WTC11 (cell line): ENCODE measurements at regions not wholly inside any gene's neighbourhood (a gene's known extent, or its start where the extent isn't known, plus 50 kb on each side); places are given as distances from the start of the nearest gene placed in this dataset.

ENCODE experiments used
- ATAC-seq: fragments of 200-7000 bp; cut with Tn5 transposase; 2 replicates; pipeline ENCODE4 v1.10.0; 2021; ENCODE audit warnings: mild to moderate bottlenecking, moderate library complexity
- CTCF ChIA-PET: fragments of 300-600 bp; sonication (Branson Sonifier 250); formaldehyde crosslinking; loops from one replicate; lab custom pipeline; 2021; ENCODE audit warnings: antibody characterized with exemption; lab: Charles Lee
- POLR2A ChIA-PET: fragments of 350-600 bp; sonication (Branson Sonifier 250); formaldehyde crosslinking; loops from one replicate; lab custom pipeline; 2021; ENCODE audit warnings: antibody characterized with exemption; lab: Charles Lee
- DNase-seq: peaks from one replicate; pipeline ENCODE4 v3.0.0; 2021; ENCODE audit warnings: low spot score
- H3K27ac Mint-ChIP-seq: 2 replicates; pipeline ENCODE4 v1.8.0; 2021; ENCODE audit warnings: mixed read lengths
- H3K27me3 Mint-ChIP-seq: 2 replicates; pipeline ENCODE4 v1.8.0; 2021; ENCODE audit warnings: low read depth, mild to moderate bottlenecking, moderate library complexity, mixed read lengths
- H3K36me3 Mint-ChIP-seq: 2 replicates; pipeline ENCODE4 v1.8.0; 2021; ENCODE audit warnings: mixed read lengths
- H3K4me1 Mint-ChIP-seq: 2 replicates; pipeline ENCODE4 v1.8.0; 2022; ENCODE audit warnings: mixed read lengths
- H3K4me3 Mint-ChIP-seq: 2 replicates; pipeline ENCODE4 v1.8.0; 2021; ENCODE audit warnings: mild to moderate bottlenecking, moderate library complexity, mixed read lengths
- H3K9me3 Mint-ChIP-seq: 2 replicates; pipeline ENCODE4 v1.8.0; 2021; ENCODE audit warnings: mixed read lengths
- AFF4 ChIP-seq: sonication (generic); formaldehyde crosslinking; IDR thresholded peaks from 2 replicates; pipeline ENCODE4 v1.8.1; 2023; ENCODE audit warnings: mild to moderate bottlenecking, missing genetic modification reagents, borderline replicate concordance
- CREB1 ChIP-seq: sonication (generic); formaldehyde crosslinking; IDR thresholded peaks from 2 replicates; pipeline ENCODE4 v1.8.0; 2023; ENCODE audit warnings: mild to moderate bottlenecking, missing genetic modification reagents
- ETV6 ChIP-seq: sonication (generic); formaldehyde crosslinking; IDR thresholded peaks from 2 replicates; pipeline ENCODE4 v1.8.1; 2022; ENCODE audit warnings: mild to moderate bottlenecking, missing genetic modification reagents
- FOXJ3 ChIP-seq: sonication (generic); formaldehyde crosslinking; IDR thresholded peaks from 2 replicates; pipeline ENCODE4 v1.9.0; 2021; ENCODE audit warnings: missing genetic modification reagents, mild to moderate bottlenecking, borderline replicate concordance
- FOXK1 ChIP-seq: sonication (generic); formaldehyde crosslinking; IDR thresholded peaks from 2 replicates; pipeline ENCODE4 v1.8.0; 2022; ENCODE audit warnings: mild to moderate bottlenecking, moderate library complexity, missing genetic modification reagents
- GABPB1 ChIP-seq: sonication (generic); formaldehyde crosslinking; IDR thresholded peaks from 2 replicates; pipeline ENCODE4 v1.8.1; 2023; ENCODE audit warnings: mild to moderate bottlenecking, missing genetic modification reagents
- GTF2I ChIP-seq: fragments of 250-450 bp; sonication (Bioruptor Pico); conservative IDR thresholded peaks from 2 replicates; pipeline ENCODE4 v1.4.0; 2021; ENCODE audit warnings: mild to moderate bottlenecking
- HMGXB4 ChIP-seq: sonication (generic); formaldehyde crosslinking; IDR thresholded peaks from 2 replicates; pipeline ENCODE4 v1.8.1; 2023; ENCODE audit warnings: mild to moderate bottlenecking, moderate library complexity, missing genetic modification reagents
- PRRX2 ChIP-seq: fragments of 250-450 bp; sonication (Bioruptor Pico); IDR thresholded peaks from 2 replicates; pipeline ENCODE4 v1.8.0; 2021; ENCODE audit warnings: mild to moderate bottlenecking
- SMAD3 ChIP-seq: sonication (generic); formaldehyde crosslinking; IDR thresholded peaks from 2 replicates; pipeline ENCODE4 v1.8.0; 2022; ENCODE audit warnings: missing genetic modification reagents, mild to moderate bottlenecking, borderline replicate concordance
- TCF7 ChIP-seq: sonication (generic); formaldehyde crosslinking; IDR thresholded peaks from 2 replicates; pipeline ENCODE4 v1.8.0; 2022; ENCODE audit warnings: mild to moderate bottlenecking, low read depth, missing genetic modification reagents, moderate library complexity
- ZNF423 ChIP-seq: fragments of 250-450 bp; sonication (Bioruptor Pico); IDR thresholded peaks from 2 replicates; pipeline ENCODE4 v2.1.2; 2022; ENCODE audit warnings: mild to moderate bottlenecking, moderate library complexity
- ZNF512 ChIP-seq: sonication (generic); formaldehyde crosslinking; IDR thresholded peaks from 2 replicates; pipeline ENCODE4 v1.8.1; 2022; ENCODE audit warnings: missing genetic modification reagents, borderline replicate concordance
- TF ChIP-seq, protein P1 (sequence below): sonication (generic); formaldehyde crosslinking; IDR thresholded peaks from 2 replicates; pipeline ENCODE4 v1.8.1; 2022; ENCODE audit warnings: low read depth, missing genetic modification reagents, borderline replicate concordance
- TF ChIP-seq, protein P2 (sequence below): sonication (generic); formaldehyde crosslinking; conservative IDR thresholded peaks from 2 replicates; pipeline ENCODE4 v1.8.1; 2023; ENCODE audit warnings: mild to moderate bottlenecking, low read depth, missing genetic modification reagents, moderate library complexity
- TF ChIP-seq, protein P3 (sequence below): sonication (generic); formaldehyde crosslinking; IDR thresholded peaks from 2 replicates; pipeline ENCODE4 v1.8.0; 2023; ENCODE audit warnings: missing genetic modification reagents
- TF ChIP-seq, protein P4 (sequence below): fragments of 250-450 bp; sonication (Bioruptor Pico); IDR thresholded peaks from 2 replicates; pipeline ENCODE4 v1.9.0; 2021; ENCODE audit warnings: mild to moderate bottlenecking, borderline replicate concordance

DNA sequence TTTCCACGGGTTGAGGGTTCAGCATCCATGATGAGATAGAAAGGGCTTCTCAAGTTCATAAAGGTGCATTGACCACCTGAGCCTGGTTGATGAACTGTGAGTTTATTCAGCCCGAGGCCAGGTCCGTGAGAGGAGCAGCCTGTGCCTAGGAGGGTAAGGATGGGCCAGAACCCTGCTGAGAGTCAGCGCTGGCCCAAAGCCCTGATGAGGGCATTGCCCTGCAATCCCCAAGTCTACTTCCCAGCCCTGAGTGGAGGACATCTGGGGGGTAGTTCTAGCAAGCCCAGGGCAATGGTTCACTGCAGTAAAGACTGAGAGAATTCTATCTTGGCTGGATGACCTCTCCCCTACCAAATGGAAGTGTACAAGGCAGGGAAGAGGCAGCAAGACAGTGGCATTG lies 123.3 kb upstream of the NXT1 start:
- Mint-ChIP-seq H3K27ac (no peak overlapping the region), H3K4me1 (no peaks in the 10 kb centered on the region), H3K27me3 (peaks cover 8% of the 10 kb centered on the region), H3K4me3 (no peak overlapping the region), H3K9me3 (peaks cover 18% of the 10 kb centered on the region), H3K36me3 (peaks cover 4% of the 10 kb centered on the region; the same call in 1 of the 2 replicates)
- POLR2A ChIA-PET = no interaction called here
- DNase-seq (no peak), ATAC-seq (no peak)
- CTCF ChIA-PET = interaction anchor here (1.1 to 2.2 kb wide), 6 partner anchors 8 to 535 kb away, joined by 3 to 20 read pairs (median 6); no protein-coding TSS in a partner anchor
- no peak for TF ChIP-seq GTF2I
- no peak for TF ChIP-seq FOXJ3 (CRISPR knock-in tag)
- TF ChIP-seq ZNF423 = no peak
- TF ChIP-seq FOXK1 (CRISPR knock-in tag) = no peak
- TF ChIP-seq CREB1 (CRISPR knock-in tag) = no peak
- TF ChIP-seq HMGXB4 = no peak

GRCh38 chr20:23226612-23227265 lies 123.9 kb upstream of the NXT1 start:
- H3K27me3 Mint-ChIP-seq = peaks cover 5% of the 10 kb centered on the region
- H3K36me3 Mint-ChIP-seq = peaks cover 6% of the 10 kb centered on the region; the same call in 1 of the 2 replicates
- DNase-seq (no peak), ATAC-seq (peak; percentile 47; the same call in 1 of the 2 replicates)
- peaks cover 18% of the 10 kb centered on the region for H3K9me3 Mint-ChIP-seq
- ChIA-PET POLR2A (no interaction called here), CTCF (interaction anchor here (0.6 to 2.2 kb wide), 8 partner anchors 9 to 535 kb away, joined by 3 to 20 read pairs (median 6); no protein-coding TSS in a partner anchor)
- no peak overlapping the region for H3K27ac Mint-ChIP-seq
- H3K4me1 Mint-ChIP-seq = no peaks in the 10 kb centered on the region
- no peak overlapping the region for H3K4me3 Mint-ChIP-seq
- TF ChIP-seq, protein P1, sequence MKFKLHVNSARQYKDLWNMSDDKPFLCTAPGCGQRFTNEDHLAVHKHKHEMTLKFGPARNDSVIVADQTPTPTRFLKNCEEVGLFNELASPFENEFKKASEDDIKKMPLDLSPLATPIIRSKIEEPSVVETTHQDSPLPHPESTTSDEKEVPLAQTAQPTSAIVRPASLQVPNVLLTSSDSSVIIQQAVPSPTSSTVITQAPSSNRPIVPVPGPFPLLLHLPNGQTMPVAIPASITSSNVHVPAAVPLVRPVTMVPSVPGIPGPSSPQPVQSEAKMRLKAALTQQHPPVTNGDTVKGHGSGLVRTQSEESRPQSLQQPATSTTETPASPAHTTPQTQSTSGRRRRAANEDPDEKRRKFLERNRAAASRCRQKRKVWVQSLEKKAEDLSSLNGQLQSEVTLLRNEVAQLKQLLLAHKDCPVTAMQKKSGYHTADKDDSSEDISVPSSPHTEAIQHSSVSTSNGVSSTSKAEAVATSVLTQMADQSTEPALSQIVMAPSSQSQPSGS (CRISPR knock-in tag) = no peak
- TF ChIP-seq AFF4 (CRISPR knock-in tag) (no peak), ZNF423 (no peak), ETV6 (no peak), TCF7 (CRISPR knock-in tag) (no peak), PRRX2 (CRISPR knock-in tag) (no peak), GABPB1 (no peak), ZNF512 (CRISPR knock-in tag) (no peak), SMAD3 (CRISPR knock-in tag) (no peak)
- TF ChIP-seq, protein P2, sequence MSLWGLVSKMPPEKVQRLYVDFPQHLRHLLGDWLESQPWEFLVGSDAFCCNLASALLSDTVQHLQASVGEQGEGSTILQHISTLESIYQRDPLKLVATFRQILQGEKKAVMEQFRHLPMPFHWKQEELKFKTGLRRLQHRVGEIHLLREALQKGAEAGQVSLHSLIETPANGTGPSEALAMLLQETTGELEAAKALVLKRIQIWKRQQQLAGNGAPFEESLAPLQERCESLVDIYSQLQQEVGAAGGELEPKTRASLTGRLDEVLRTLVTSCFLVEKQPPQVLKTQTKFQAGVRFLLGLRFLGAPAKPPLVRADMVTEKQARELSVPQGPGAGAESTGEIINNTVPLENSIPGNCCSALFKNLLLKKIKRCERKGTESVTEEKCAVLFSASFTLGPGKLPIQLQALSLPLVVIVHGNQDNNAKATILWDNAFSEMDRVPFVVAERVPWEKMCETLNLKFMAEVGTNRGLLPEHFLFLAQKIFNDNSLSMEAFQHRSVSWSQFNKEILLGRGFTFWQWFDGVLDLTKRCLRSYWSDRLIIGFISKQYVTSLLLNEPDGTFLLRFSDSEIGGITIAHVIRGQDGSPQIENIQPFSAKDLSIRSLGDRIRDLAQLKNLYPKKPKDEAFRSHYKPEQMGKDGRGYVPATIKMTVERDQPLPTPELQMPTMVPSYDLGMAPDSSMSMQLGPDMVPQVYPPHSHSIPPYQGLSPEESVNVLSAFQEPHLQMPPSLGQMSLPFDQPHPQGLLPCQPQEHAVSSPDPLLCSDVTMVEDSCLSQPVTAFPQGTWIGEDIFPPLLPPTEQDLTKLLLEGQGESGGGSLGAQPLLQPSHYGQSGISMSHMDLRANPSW (CRISPR knock-in tag) = no peak
- TF ChIP-seq, protein P3, sequence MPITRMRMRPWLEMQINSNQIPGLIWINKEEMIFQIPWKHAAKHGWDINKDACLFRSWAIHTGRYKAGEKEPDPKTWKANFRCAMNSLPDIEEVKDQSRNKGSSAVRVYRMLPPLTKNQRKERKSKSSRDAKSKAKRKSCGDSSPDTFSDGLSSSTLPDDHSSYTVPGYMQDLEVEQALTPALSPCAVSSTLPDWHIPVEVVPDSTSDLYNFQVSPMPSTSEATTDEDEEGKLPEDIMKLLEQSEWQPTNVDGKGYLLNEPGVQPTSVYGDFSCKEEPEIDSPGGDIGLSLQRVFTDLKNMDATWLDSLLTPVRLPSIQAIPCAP (CRISPR knock-in tag) = no peak
- TF ChIP-seq, protein P4, sequence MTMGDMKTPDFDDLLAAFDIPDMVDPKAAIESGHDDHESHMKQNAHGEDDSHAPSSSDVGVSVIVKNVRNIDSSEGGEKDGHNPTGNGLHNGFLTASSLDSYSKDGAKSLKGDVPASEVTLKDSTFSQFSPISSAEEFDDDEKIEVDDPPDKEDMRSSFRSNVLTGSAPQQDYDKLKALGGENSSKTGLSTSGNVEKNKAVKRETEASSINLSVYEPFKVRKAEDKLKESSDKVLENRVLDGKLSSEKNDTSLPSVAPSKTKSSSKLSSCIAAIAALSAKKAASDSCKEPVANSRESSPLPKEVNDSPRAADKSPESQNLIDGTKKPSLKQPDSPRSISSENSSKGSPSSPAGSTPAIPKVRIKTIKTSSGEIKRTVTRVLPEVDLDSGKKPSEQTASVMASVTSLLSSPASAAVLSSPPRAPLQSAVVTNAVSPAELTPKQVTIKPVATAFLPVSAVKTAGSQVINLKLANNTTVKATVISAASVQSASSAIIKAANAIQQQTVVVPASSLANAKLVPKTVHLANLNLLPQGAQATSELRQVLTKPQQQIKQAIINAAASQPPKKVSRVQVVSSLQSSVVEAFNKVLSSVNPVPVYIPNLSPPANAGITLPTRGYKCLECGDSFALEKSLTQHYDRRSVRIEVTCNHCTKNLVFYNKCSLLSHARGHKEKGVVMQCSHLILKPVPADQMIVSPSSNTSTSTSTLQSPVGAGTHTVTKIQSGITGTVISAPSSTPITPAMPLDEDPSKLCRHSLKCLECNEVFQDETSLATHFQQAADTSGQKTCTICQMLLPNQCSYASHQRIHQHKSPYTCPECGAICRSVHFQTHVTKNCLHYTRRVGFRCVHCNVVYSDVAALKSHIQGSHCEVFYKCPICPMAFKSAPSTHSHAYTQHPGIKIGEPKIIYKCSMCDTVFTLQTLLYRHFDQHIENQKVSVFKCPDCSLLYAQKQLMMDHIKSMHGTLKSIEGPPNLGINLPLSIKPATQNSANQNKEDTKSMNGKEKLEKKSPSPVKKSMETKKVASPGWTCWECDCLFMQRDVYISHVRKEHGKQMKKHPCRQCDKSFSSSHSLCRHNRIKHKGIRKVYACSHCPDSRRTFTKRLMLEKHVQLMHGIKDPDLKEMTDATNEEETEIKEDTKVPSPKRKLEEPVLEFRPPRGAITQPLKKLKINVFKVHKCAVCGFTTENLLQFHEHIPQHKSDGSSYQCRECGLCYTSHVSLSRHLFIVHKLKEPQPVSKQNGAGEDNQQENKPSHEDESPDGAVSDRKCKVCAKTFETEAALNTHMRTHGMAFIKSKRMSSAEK = no peak
